OCI-LY7 (cell line): ENCODE measurements at regions not wholly inside any gene's neighbourhood (a gene's known extent, or its start where the extent isn't known, plus 50 kb on each side); places are given as distances from the start of the nearest gene placed in this dataset.

ENCODE experiments used
- BruUV-seq: library from RNA; stranded (reverse); fragments of 400-500 nt; replicated peaks from 2 replicates; lab custom pipeline; 2021; lab: Mats Ljungman, UMichigan
- CTCF ChIA-PET: fragments of 300-600 bp; sonication (Branson Sonifier 250); formaldehyde crosslinking; loops from one replicate; lab custom pipeline; 2022; ENCODE audit warnings: antibody characterized with exemption; ENCODE audit not compliant: unreplicated experiment; lab: Charles Lee
- POLR2A ChIA-PET: fragments of 300-600 bp; sonication (Branson Sonifier 250); formaldehyde crosslinking; loops from one replicate; lab custom pipeline; 2022; ENCODE audit warnings: antibody characterized with exemption; lab: Charles Lee
- DNase-seq: peaks from one replicate; pipeline ENCODE4 v3.0.0-alpha.2; 2015; ENCODE audit warnings: low spot score
- H2AFZ ChIP-seq: fragments of 200-600 bp; sonication (generic), shearing (Covaris generic); 2 replicates; pipeline ENCODE4 v1.6.1; 2014; ENCODE audit warnings: mild to moderate bottlenecking, antibody characterized with exemption, low read length, moderate library complexity
- H3K27ac ChIP-seq: fragments of 200-600 bp; sonication (generic); 2 replicates; pipeline ENCODE4 v1.5.1; 2014; ENCODE audit warnings: mixed run types, low read depth, mild to moderate bottlenecking, moderate library complexity, low read length, inconsistent platforms; ENCODE audit not compliant: poor library complexity, severe bottlenecking
- H3K36me3 ChIP-seq: fragments of 200-600 bp; sonication (generic); 2 replicates; pipeline ENCODE4 v1.6.1; 2014; ENCODE audit warnings: mild to moderate bottlenecking, antibody characterized with exemption, low read length, moderate library complexity, mixed read lengths; ENCODE audit not compliant: insufficient read depth
- H3K4me1 ChIP-seq: fragments of 200-600 bp; sonication (generic); 2 replicates; pipeline ENCODE4 v1.5.1; 2014; ENCODE audit warnings: mild to moderate bottlenecking, low read length; ENCODE audit not compliant: insufficient read depth, poor library complexity, severe bottlenecking
- H3K4me2 ChIP-seq: fragments of 200-600 bp; sonication (generic); 2 replicates; pipeline ENCODE4 v1.6.1; 2014; ENCODE audit warnings: mild to moderate bottlenecking, low read length
- H3K4me3 ChIP-seq: fragments of 200-600 bp; sonication (generic); 2 replicates; pipeline ENCODE4 v1.5.1; 2014; ENCODE audit warnings: mild to moderate bottlenecking, low read depth, low read length; ENCODE audit not compliant: poor library complexity, severe bottlenecking
- H3K79me2 ChIP-seq: fragments of 200-600 bp; sonication (generic); 2 replicates; pipeline ENCODE4 v1.6.1; 2016; ENCODE audit warnings: low read depth, mild to moderate bottlenecking, low read length, moderate library complexity, mixed read lengths; ENCODE audit not compliant: insufficient read depth
- H3K9me2 ChIP-seq: fragments of 200-600 bp; sonication (generic); 2 replicates; pipeline ENCODE4 v1.6.1; 2016; ENCODE audit warnings: mild to moderate bottlenecking, low read length, mixed read lengths; ENCODE audit not compliant: insufficient read depth
- H3K9me3 ChIP-seq: fragments of 200-600 bp; sonication (generic); 2 replicates; pipeline ENCODE4 v1.6.1; 2014; ENCODE audit warnings: mild to moderate bottlenecking, mixed run types, low read length, mixed read lengths
- H4K20me1 ChIP-seq: fragments of 200-600 bp; sonication (generic); 2 replicates; pipeline ENCODE4 v1.6.1; 2014; ENCODE audit warnings: mild to moderate bottlenecking, antibody characterized with exemption, low read length, moderate library complexity, mixed read lengths; ENCODE audit not compliant: insufficient read depth
- EZH2phosphoT487 ChIP-seq: fragments of 200-600 bp; sonication (generic); IDR thresholded peaks from 2 replicates; pipeline ENCODE4 v1.6.1; 2018; ENCODE audit warnings: low read depth, borderline replicate concordance, mild to moderate bottlenecking, mixed run types, antibody characterized with exemption, low read length, moderate library complexity, mixed read lengths
- intact Hi-C: fragments of 100-400 bp; cut with micrococcal nuclease; formaldehyde crosslinking; loops from one replicate; pipeline ENCODE4 v1.10.0; 2022; ENCODE audit not compliant: unreplicated experiment
- TF ChIP-seq, protein P1 (sequence below): fragments of 200-600 bp; sonication (generic); conservative IDR thresholded peaks from 2 replicates; pipeline ENCODE4 v1.5.1; 2014; ENCODE audit warnings: mild to moderate bottlenecking, antibody characterized with exemption, low read length, moderate library complexity, mixed read lengths

DNA sequence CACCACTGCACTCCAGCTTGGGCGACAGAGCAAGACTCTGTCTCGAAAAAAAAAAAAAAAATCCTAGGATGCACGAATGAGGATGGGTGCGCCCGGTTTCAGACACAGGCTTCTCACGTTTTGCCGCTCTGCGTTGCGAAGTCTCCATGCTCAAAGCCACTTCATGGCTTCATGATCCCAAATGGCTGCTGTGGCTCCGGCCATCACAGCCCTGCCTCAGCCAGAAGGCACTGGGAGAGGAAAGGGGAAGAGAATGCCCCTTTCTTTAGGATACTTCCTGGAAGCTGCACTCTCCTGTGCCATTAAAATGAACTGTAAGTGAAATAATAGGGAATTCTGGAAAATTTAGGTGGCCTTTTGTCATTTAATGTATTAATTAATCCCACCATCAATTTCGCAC is 116.4 kb upstream of the ANO1 start:
- Histone ChIP-seq H3K79me2 (no peaks in the 10 kb centered on the region), H3K27ac (no peak overlapping the region), H3K4me3 (no peak overlapping the region), H4K20me1 (no peaks in the 10 kb centered on the region), H3K9me2 (no peaks in the 10 kb centered on the region), H3K36me3 (no peaks in the 10 kb centered on the region), H2AFZ (no peak overlapping the region), H3K4me2 (no peak overlapping the region), H3K9me3 (no peaks in the 10 kb centered on the region), H3K4me1 (no peaks in the 10 kb centered on the region)
- intact Hi-C loops = no loop called here
- POLR2A ChIA-PET = no interaction called here
- DNase-seq = no peak
- TF ChIP-seq, protein P1, sequence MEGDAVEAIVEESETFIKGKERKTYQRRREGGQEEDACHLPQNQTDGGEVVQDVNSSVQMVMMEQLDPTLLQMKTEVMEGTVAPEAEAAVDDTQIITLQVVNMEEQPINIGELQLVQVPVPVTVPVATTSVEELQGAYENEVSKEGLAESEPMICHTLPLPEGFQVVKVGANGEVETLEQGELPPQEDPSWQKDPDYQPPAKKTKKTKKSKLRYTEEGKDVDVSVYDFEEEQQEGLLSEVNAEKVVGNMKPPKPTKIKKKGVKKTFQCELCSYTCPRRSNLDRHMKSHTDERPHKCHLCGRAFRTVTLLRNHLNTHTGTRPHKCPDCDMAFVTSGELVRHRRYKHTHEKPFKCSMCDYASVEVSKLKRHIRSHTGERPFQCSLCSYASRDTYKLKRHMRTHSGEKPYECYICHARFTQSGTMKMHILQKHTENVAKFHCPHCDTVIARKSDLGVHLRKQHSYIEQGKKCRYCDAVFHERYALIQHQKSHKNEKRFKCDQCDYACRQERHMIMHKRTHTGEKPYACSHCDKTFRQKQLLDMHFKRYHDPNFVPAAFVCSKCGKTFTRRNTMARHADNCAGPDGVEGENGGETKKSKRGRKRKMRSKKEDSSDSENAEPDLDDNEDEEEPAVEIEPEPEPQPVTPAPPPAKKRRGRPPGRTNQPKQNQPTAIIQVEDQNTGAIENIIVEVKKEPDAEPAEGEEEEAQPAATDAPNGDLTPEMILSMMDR = no peak
- no peak for TF ChIP-seq EZH2phosphoT487
- CTCF ChIA-PET = no interaction called here
- BruUV-seq = no TSS peak

DNA sequence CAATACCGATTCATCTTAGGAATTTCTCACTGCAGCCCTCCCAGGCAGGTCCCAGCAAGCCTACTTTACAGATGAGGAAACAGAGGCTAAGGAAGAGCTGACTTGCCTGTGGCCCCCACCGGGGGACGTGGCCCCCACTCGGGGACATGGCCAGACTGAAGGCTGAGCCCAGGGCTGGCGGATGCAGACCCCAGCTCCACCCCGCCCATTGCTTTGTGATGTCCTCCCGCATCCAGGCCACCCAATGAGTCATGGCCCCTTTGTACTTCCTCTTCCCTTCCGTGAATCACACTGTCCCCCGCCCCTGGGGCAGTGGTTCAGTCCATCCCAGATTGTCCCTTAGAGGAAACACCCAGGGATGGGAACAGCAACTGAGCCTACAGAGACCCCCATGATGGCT is 116.0 kb upstream of the ANO1 start:
- intact Hi-C loops = no loop called here
- no peaks in the 10 kb centered on the region for H4K20me1 ChIP-seq
- no peak for TF ChIP-seq EZH2phosphoT487
- TF ChIP-seq, protein P1 = no peak
- H2AFZ ChIP-seq = no peak overlapping the region
- no peak overlapping the region for H3K27ac ChIP-seq
- CTCF ChIA-PET = no interaction called here
- no peak overlapping the region for H3K4me3 ChIP-seq
- H3K79me2 ChIP-seq = no peaks in the 10 kb centered on the region
- H3K4me1 ChIP-seq = no peaks in the 10 kb centered on the region
- BruUV-seq = no TSS peak
- DNase-seq = no peak
- H3K4me2 ChIP-seq = no peak overlapping the region
- no peaks in the 10 kb centered on the region for H3K9me3 ChIP-seq
- POLR2A ChIA-PET = no interaction called here
- H3K36me3 ChIP-seq = no peaks in the 10 kb centered on the region
- no peaks in the 10 kb centered on the region for H3K9me2 ChIP-seq

DNA sequence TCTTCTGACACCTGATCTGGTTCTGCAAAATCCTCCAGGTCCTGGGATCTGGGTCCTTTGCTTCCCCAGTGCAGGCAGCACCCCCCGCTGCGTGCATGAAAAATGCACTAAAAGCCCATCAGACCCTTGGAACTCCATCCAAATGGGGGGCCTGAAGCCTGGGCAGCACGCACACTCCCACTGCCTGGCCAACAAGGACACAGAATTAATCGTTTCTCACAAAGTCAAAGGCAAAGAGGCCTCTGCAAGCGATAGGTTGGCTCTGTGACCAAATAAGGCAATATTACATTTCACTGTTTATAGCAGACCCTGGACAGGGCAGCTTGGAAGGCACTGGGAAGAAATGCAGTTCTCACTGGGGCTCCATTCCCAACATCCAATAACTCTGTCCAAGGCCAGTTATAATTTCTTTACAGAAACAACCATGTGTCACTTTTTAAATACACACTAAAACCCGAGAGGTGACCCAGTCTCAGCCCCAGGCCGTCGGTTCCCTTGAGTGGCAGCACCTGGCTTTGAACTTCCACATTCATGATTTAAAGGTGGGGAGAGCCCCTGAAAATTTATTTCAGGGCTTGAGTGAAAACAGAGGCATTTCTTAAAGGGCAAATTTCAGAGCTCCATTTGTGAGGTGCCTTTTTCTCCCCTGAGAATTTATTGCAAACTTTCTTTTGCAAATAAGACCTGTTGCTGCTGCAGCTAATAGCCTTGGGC is 114.4 kb upstream of the ANO1 start:
- ChIA-PET POLR2A (no interaction called here), CTCF (no interaction called here)
- Histone ChIP-seq H2AFZ (no peak overlapping the region), H3K4me1 (no peaks in the 10 kb centered on the region), H3K9me3 (no peaks in the 10 kb centered on the region), H3K36me3 (no peaks in the 10 kb centered on the region), H3K79me2 (no peaks in the 10 kb centered on the region), H3K27ac (no peak overlapping the region), H4K20me1 (no peaks in the 10 kb centered on the region), H3K9me2 (no peaks in the 10 kb centered on the region), H3K4me3 (no peak overlapping the region), H3K4me2 (no peak overlapping the region)
- intact Hi-C loops = no loop called here
- TF ChIP-seq EZH2phosphoT487 = no peak
- TF ChIP-seq, protein P1 = no peak
- no TSS peak for BruUV-seq
- DNase-seq = no peak
